ENCODE measurements at regions not wholly inside any gene's neighbourhood (a gene's known extent, or its start where the extent isn't known, plus 50 kb on each side); places are given as distances from the start of the nearest gene placed in this dataset.

DNA sequence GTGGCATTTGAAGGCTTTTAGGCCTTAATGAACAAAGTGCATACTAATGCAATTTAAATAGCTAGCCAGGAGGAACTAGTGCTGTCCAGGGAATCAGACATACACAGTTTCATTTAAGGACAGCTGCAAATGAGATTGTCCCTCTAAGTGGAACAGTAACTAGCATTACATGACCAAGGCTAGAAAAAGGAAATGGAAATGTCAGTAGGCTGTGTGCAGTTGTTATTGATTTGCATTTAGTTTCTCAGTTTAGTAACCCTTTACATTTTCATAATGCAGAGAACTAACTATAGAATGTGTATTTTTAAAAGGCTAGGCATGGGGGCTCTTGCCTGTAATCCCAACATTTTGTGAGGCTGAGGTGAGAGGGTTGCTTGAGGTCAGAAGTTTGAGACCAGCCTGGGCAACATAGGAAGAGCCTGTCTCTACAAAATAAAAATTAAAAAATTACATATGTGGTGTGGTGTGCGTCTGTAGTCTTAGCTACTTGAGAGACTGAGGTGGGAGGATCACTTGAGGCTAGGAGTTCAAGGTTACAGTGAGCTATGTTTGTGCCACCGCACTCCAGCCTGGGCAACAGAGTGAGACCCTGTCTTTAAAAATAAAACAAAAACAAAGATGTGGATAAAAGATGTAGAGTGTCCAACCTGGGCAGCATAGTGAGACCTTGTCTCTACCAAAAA lies 468.0 kb downstream of the UTRN start:
- Histone ChIP-seq H3K79me2 (ENCODE audit: control insufficient read depth, insufficient read depth, low read length, unreplicated experiment) (no peaks in the 10 kb centered on the region), H3K36me3 (ENCODE audit: insufficient read depth, low read length) (peaks cover 5% of the 10 kb centered on the region; the same call in 1 of the 2 replicates), H3K27ac (ENCODE audit: low read depth, low read length) (no peak overlapping the region), H3K4me3 (ENCODE audit: low read depth, low read length) (no peak overlapping the region), H2AFZ (ENCODE audit: low read length, unreplicated experiment) (no peak overlapping the region), H3K4me1 (ENCODE audit: control insufficient read depth, insufficient read depth, low read length, unreplicated experiment) (no peaks in the 10 kb centered on the region), H3K27me3 (ENCODE audit: insufficient read depth, low read length) (no peaks in the 10 kb centered on the region)

DNA sequence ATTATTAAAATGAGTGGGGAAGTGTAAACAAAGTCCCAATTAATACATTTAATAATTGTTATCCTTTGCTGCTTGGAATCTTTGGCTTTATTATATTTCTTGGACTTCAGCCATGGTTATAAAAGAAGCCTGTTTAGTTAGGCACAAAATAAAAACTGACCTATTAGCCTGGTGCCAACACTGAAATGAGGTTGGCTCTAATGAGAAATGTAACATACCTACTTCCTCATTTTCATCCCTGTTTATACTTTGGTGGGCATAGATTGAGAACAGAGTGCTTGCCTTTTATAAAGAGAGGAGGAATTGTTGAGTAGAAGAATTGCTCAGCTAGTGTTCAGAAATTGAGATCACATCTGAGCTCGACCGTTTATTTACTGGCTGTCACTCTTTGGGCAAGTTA lies 471.3 kb downstream of the UTRN start:
- Histone ChIP-seq H2AFZ (ENCODE audit: low read length, unreplicated experiment) (no peak overlapping the region), H3K79me2 (ENCODE audit: control insufficient read depth, insufficient read depth, low read length, unreplicated experiment) (no peaks in the 10 kb centered on the region), H3K27me3 (ENCODE audit: insufficient read depth, low read length) (no peaks in the 10 kb centered on the region), H3K27ac (ENCODE audit: low read depth, low read length) (no peak overlapping the region), H3K36me3 (ENCODE audit: insufficient read depth, low read length) (peaks cover 5% of the 10 kb centered on the region; the same call in 1 of the 2 replicates), H3K4me1 (ENCODE audit: control insufficient read depth, insufficient read depth, low read length, unreplicated experiment) (peaks cover 3% of the 10 kb centered on the region), H3K4me3 (ENCODE audit: low read depth, low read length) (no peak overlapping the region)

DNA sequence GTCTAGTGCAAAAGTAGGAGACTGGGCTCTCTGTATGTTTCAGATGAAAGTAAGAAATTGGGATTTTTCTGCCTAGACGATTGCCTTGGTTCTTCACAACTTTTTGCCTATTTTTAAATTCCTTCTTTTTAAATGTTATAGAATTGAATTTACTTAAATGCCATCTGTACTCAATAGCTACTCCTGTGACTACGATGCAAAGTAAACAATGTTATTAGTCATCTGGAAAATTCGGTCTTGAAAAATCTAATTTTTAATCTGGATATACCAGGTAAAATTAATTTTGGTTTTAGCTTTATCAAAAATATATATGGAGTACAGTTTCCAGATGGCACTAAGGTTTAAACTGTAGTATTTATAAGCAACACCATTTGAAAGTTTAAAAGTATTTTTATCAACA lies 472.2 kb downstream of the UTRN start:
- peaks cover 5% of the 10 kb centered on the region; the same call in 1 of the 2 replicates for H3K36me3 ChIP-seq (ENCODE audit: insufficient read depth, low read length)
- H3K4me1 ChIP-seq (ENCODE audit: control insufficient read depth, insufficient read depth, low read length, unreplicated experiment) = peaks cover 3% of the 10 kb centered on the region

DNA sequence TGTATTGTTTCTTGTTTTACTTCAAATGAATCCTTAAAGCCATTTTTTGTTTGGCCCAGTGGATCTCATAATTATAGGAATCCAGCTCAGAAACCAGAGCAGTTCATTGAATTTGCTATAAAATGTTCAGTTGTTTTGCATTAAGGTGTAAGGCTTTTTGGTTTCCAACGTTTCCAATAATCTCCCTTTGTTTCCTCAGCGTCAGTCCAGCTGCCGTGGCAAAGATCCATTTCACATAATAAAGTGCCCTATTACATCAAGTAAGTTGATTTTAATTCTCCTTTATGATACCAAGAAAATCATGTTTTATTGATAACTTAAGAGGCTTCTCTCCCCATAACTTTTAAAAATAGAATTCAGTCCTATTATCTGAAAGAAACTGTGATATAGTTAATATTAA lies 472.6 kb downstream of the UTRN start:
- no peaks in the 10 kb centered on the region for H3K79me2 ChIP-seq (ENCODE audit: control insufficient read depth, insufficient read depth, low read length, unreplicated experiment)
- no peaks in the 10 kb centered on the region for H3K27me3 ChIP-seq (ENCODE audit: insufficient read depth, low read length)
- H3K27ac ChIP-seq (ENCODE audit: low read depth, low read length) = no peak overlapping the region
- H3K4me3 ChIP-seq (ENCODE audit: low read depth, low read length) = no peak overlapping the region
- H2AFZ ChIP-seq (ENCODE audit: low read length, unreplicated experiment) = no peak overlapping the region
- peaks cover 5% of the 10 kb centered on the region; the same call in 1 of the 2 replicates for H3K36me3 ChIP-seq (ENCODE audit: insufficient read depth, low read length)
- peaks cover 3% of the 10 kb centered on the region for H3K4me1 ChIP-seq (ENCODE audit: control insufficient read depth, insufficient read depth, low read length, unreplicated experiment)

More for the DNA sequence above, 472.2 kb downstream of the UTRN start:
- Histone ChIP-seq H3K79me2 (ENCODE audit: control insufficient read depth, insufficient read depth, low read length, unreplicated experiment) (no peaks in the 10 kb centered on the region), H3K27me3 (ENCODE audit: insufficient read depth, low read length) (no peaks in the 10 kb centered on the region), H2AFZ (ENCODE audit: low read length, unreplicated experiment) (no peak overlapping the region), H3K27ac (ENCODE audit: low read depth, low read length) (no peak overlapping the region), H3K4me3 (ENCODE audit: low read depth, low read length) (no peak overlapping the region)

DNA sequence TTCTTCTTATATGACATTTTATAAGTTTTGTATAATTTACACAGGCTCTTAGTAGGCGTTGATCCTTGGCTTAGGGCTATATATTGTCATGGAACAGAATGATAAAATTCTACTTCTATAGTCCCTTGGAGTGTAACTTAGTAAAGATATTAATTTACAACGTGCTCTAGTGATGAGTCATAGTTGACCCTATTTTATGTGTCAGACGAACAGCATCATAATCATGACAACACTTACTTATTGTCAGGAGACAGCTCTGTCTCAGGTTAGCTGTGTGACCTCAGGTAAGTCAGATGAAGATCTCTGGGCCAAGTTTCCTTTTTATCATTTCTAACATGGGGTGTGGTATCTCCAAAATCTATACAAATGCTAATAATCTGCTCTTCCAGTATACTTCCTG lies 473.5 kb downstream of the UTRN start:
- H3K4me3 ChIP-seq (ENCODE audit: low read depth, low read length) = no peak overlapping the region
- H2AFZ ChIP-seq (ENCODE audit: low read length, unreplicated experiment) = no peak overlapping the region
- peaks cover 5% of the 10 kb centered on the region; the same call in 1 of the 2 replicates for H3K36me3 ChIP-seq (ENCODE audit: insufficient read depth, low read length)
- peaks cover 3% of the 10 kb centered on the region for H3K4me1 ChIP-seq (ENCODE audit: control insufficient read depth, insufficient read depth, low read length, unreplicated experiment)
- H3K27ac ChIP-seq (ENCODE audit: low read depth, low read length) = no peak overlapping the region
- no peaks in the 10 kb centered on the region for H3K27me3 ChIP-seq (ENCODE audit: insufficient read depth, low read length)
- no peaks in the 10 kb centered on the region for H3K79me2 ChIP-seq (ENCODE audit: control insufficient read depth, insufficient read depth, low read length, unreplicated experiment)

DNA sequence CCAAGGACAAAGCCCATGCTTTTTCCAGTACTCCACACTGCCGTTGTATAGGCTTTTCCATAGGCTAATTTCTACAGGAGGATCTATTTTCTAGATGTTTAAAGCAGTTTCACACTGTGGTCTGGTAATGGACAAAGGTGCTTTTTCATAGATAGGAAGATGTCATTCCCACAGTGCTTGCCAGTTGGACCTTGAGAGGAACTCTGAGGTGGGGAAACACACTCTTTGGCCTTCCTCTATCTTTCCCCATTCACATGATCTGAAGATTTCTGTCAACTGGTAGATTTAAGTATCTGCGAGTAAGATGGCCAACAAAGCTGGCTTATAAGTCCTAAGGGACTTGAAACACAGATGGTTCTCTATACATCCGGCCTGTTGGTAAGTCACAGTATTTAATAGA lies 477.3 kb downstream of the UTRN start:
- H3K27me3 ChIP-seq (ENCODE audit: insufficient read depth, low read length) = no peaks in the 10 kb centered on the region
- no peaks in the 10 kb centered on the region; the same call in 1 of the 2 replicates for H3K36me3 ChIP-seq (ENCODE audit: insufficient read depth, low read length)
- no peaks in the 10 kb centered on the region for H3K79me2 ChIP-seq (ENCODE audit: control insufficient read depth, insufficient read depth, low read length, unreplicated experiment)
- H2AFZ ChIP-seq (ENCODE audit: low read length, unreplicated experiment) = no peak overlapping the region
- H3K4me3 ChIP-seq (ENCODE audit: low read depth, low read length) = no peak overlapping the region
- H3K4me1 ChIP-seq (ENCODE audit: control insufficient read depth, insufficient read depth, low read length, unreplicated experiment) = peaks cover 3% of the 10 kb centered on the region
- no peak overlapping the region for H3K27ac ChIP-seq (ENCODE audit: low read depth, low read length)

DNA sequence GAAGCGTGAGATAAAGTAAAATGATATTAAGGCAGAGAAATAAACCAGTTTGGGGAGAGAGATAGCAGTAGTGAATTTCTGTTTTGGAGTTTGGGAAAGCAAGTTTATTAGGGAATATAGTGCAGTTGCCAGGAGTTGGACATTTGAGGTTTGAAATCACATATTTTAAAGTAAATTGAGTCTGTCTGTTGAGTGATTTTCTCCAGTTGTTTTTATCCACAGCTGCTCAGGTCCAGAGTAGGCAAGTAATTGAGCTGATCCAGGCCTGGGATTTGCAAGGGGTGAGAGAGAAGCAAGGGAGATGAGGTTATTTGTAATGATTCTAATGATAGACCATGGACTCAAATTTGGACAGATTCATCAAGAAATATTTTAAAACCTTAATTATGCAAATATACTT lies 481.9 kb downstream of the UTRN start:
- Histone ChIP-seq H3K27ac (ENCODE audit: low read depth, low read length) (no peak overlapping the region), H3K4me3 (ENCODE audit: low read depth, low read length) (no peak overlapping the region), H3K4me1 (ENCODE audit: control insufficient read depth, insufficient read depth, low read length, unreplicated experiment) (no peaks in the 10 kb centered on the region), H3K36me3 (ENCODE audit: insufficient read depth, low read length) (no peaks in the 10 kb centered on the region; the same call in 1 of the 2 replicates), H3K79me2 (ENCODE audit: control insufficient read depth, insufficient read depth, low read length, unreplicated experiment) (no peaks in the 10 kb centered on the region), H2AFZ (ENCODE audit: low read length, unreplicated experiment) (no peak overlapping the region), H3K27me3 (ENCODE audit: insufficient read depth, low read length) (no peaks in the 10 kb centered on the region)

DNA sequence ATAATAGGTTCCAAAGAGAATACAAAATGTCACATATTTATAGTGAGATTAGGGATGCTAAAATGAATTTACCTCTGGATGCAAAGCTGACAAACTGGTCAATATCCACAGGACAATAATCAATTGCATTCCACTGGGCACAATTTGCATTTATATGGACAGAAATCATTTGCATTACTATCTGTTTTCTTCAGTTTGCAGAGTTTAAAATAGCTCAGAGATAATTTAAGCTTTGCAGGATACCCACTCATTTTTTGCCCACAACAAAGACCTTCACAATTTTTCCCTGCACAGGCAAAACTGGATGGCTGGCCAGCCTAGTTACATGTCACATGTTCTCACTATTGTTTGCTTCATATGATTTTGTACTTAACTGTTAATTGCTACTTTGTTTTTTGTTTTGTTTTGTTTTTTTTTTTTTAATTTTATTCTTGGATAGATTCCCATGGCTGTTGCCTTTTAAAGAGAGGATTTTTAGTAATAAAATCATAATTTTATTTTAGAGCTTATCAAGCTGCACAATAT lies 483.5 kb downstream of the UTRN start:
- H3K79me2 ChIP-seq (ENCODE audit: control insufficient read depth, insufficient read depth, low read length, unreplicated experiment) = no peaks in the 10 kb centered on the region
- H2AFZ ChIP-seq (ENCODE audit: low read length, unreplicated experiment) = no peak overlapping the region
- no peaks in the 10 kb centered on the region for H3K4me1 ChIP-seq (ENCODE audit: control insufficient read depth, insufficient read depth, low read length, unreplicated experiment)
- no peak overlapping the region for H3K27ac ChIP-seq (ENCODE audit: low read depth, low read length)
- H3K27me3 ChIP-seq (ENCODE audit: insufficient read depth, low read length) = no peaks in the 10 kb centered on the region
- H3K36me3 ChIP-seq (ENCODE audit: insufficient read depth, low read length) = no peaks in the 10 kb centered on the region
- no peak overlapping the region for H3K4me3 ChIP-seq (ENCODE audit: low read depth, low read length)

DNA sequence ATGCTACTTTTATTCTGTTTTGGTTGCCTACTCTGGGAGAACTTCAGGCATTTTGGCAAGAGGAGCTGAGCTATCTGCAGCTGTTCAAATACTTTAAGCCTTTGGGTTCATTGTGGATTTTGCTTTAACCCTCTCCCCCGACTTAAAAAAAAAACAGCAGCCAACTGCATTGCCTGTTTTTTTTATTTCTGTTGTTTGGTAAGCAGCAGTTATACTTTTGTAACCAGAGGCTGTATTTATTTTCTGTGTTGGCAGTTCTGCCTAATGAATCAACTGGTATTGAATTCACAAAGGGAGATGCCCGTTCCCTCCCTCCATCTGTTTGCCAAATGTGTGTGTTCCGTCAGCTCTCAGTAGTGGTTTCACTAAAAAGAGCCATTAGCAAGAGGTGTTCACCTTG lies 484.0 kb downstream of the UTRN start:
- no peak overlapping the region for H3K4me3 ChIP-seq (ENCODE audit: low read depth, low read length)
- H2AFZ ChIP-seq (ENCODE audit: low read length, unreplicated experiment) = no peak overlapping the region
- no peaks in the 10 kb centered on the region for H3K79me2 ChIP-seq (ENCODE audit: control insufficient read depth, insufficient read depth, low read length, unreplicated experiment)
- no peak overlapping the region for H3K27ac ChIP-seq (ENCODE audit: low read depth, low read length)
- H3K27me3 ChIP-seq (ENCODE audit: insufficient read depth, low read length) = no peaks in the 10 kb centered on the region
- no peaks in the 10 kb centered on the region for H3K36me3 ChIP-seq (ENCODE audit: insufficient read depth, low read length)
- H3K4me1 ChIP-seq (ENCODE audit: control insufficient read depth, insufficient read depth, low read length, unreplicated experiment) = no peaks in the 10 kb centered on the region

DNA sequence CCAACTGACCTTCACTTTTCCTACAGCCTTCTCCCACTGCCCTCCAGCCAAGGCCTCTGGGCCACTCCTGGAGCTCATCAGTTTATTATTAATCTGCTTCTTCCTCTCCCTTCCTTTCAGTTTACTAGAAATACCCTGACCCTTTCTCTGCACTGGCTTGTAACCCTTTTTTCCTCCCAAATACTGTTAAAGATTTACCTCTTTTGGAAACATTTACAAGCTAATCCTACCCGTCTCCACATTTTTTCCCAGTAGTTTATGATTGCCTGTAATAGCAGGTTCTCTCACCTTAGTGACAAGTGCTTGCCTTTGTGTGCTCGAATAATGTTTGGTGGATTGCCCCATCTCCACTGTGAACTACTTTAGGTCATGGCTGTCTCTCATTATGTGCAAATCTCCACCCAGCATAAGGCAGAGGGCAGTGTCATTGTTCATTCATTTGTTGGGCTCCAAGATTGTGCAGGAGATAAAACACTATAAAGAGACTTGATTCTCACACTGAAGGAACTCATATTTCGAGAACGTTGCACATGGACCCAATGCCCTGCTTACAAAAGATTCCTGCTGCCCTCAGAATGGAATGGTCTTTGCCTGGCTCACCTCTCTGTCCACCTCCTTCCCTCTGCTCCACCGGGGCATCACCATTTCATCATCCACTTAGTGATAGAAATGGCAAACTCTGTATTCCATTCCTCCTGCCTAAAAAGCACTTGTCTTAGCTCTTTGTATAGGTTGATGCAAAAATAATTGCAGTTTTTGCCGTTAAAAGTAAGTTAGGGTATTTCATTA lies 491.1 kb downstream of the UTRN start:
- Histone ChIP-seq H3K4me1 (ENCODE audit: control insufficient read depth, insufficient read depth, low read length, unreplicated experiment) (no peaks in the 10 kb centered on the region), H3K27ac (ENCODE audit: low read depth, low read length) (no peak overlapping the region), H3K4me3 (ENCODE audit: low read depth, low read length) (no peak overlapping the region), H3K27me3 (ENCODE audit: insufficient read depth, low read length) (no peaks in the 10 kb centered on the region), H3K79me2 (ENCODE audit: control insufficient read depth, insufficient read depth, low read length, unreplicated experiment) (no peaks in the 10 kb centered on the region), H3K36me3 (ENCODE audit: insufficient read depth, low read length) (no peaks in the 10 kb centered on the region), H2AFZ (ENCODE audit: low read length, unreplicated experiment) (no peak overlapping the region)

DNA sequence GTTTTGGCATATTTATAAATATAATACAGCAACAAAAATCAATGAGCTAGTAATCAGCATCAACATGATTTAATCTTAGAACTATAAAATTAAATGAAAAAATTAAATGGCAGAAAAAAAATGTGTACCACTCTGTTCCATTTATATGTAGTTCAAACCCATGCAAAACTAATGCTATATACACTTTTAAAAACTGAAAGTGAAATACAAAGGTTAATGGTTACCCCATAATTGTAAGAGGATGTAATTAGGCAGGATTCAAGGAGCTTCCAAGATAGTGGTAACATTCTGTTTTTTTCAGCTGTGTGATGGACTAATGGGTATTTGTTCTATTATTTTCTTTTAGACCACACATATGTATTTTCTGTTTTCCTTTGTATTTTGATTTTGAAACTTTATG lies 492.1 kb downstream of the UTRN start:
- no peak overlapping the region for H2AFZ ChIP-seq (ENCODE audit: low read length, unreplicated experiment)
- H3K79me2 ChIP-seq (ENCODE audit: control insufficient read depth, insufficient read depth, low read length, unreplicated experiment) = no peaks in the 10 kb centered on the region
- H3K4me1 ChIP-seq (ENCODE audit: control insufficient read depth, insufficient read depth, low read length, unreplicated experiment) = no peaks in the 10 kb centered on the region
- no peak overlapping the region for H3K27ac ChIP-seq (ENCODE audit: low read depth, low read length)
- no peak overlapping the region for H3K4me3 ChIP-seq (ENCODE audit: low read depth, low read length)
- H3K27me3 ChIP-seq (ENCODE audit: insufficient read depth, low read length) = no peaks in the 10 kb centered on the region
- no peaks in the 10 kb centered on the region for H3K36me3 ChIP-seq (ENCODE audit: insufficient read depth, low read length)

Data from ACC112 (cell line).